ENCODE measurements at regions not wholly inside any gene's neighbourhood (a gene's known extent, or its start where the extent isn't known, plus 50 kb on each side); places are given as distances from the start of the nearest gene placed in this dataset.

- no peak for DNase-seq
Observed at GRCh38 chr6:19417713-19418112, 419.5 kb upstream of the ID4 start.

- no peak for DNase-seq
Observed at GRCh38 chr6:19424853-19425252, 412.3 kb upstream of the ID4 start.

- DNase-seq: no peak
Observed at GRCh38 chr6:19427548-19427947, 409.6 kb upstream of the ID4 start.

- peak; percentile 30 for DNase-seq
Observed at GRCh38 chr6:19432966-19433498, 404.1 kb upstream of the ID4 start.

- DNase-seq: no peak
Observed at GRCh38 chr6:19434065-19434464, 403.1 kb upstream of the ID4 start.

- no peak for DNase-seq
Observed at GRCh38 chr6:19435755-19436154, 401.4 kb upstream of the ID4 start.

GRCh38 chr6:19438566-19439353 lies 398.4 kb upstream of the ID4 start:
- DNase-seq: no peak

- DNase-seq: peak; percentile 34
Observed at GRCh38 chr6:19440531-19440930, 396.6 kb upstream of the ID4 start.

- DNase-seq: no peak
Observed at GRCh38 chr6:19443411-19443810, 393.8 kb upstream of the ID4 start.

- DNase-seq: no peak
Observed at GRCh38 chr6:19444041-19444440, 393.1 kb upstream of the ID4 start.

GRCh38 chr6:19444481-19444880 lies 392.7 kb upstream of the ID4 start:
- DNase-seq: no peak

- no peak for DNase-seq
Observed at GRCh38 chr6:19446570-19446969, 390.6 kb upstream of the ID4 start.

- DNase-seq: no peak
Observed at GRCh38 chr6:19450651-19451050, 386.5 kb upstream of the ID4 start.

- DNase-seq: no peak
Observed at GRCh38 chr6:19452495-19452894, 384.7 kb upstream of the ID4 start.

- DNase-seq: no peak
Observed at GRCh38 chr6:19454001-19454720, 383.0 kb upstream of the ID4 start.

GRCh38 chr6:19454721-19455392 lies 382.3 kb upstream of the ID4 start:
- no peak for DNase-seq

GRCh38 chr6:19463250-19463649 lies 373.9 kb upstream of the ID4 start:
- DNase-seq: no peak

GRCh38 chr6:19463925-19464324 lies 373.2 kb upstream of the ID4 start:
- no peak for DNase-seq

GRCh38 chr6:19465256-19465655 lies 371.9 kb upstream of the ID4 start:
- no peak for DNase-seq

GRCh38 chr6:19465760-19466159 lies 371.4 kb upstream of the ID4 start:
- DNase-seq: no peak

GRCh38 chr6:19470333-19470732 lies 366.8 kb upstream of the ID4 start:
- DNase-seq: no peak

GRCh38 chr6:19472153-19472552 lies 365.0 kb upstream of the ID4 start:
- no peak for DNase-seq

GRCh38 chr6:19472850-19473249 lies 364.3 kb upstream of the ID4 start:
- no peak for DNase-seq

- DNase-seq: no peak
Observed at GRCh38 chr6:19477563-19477962, 359.6 kb upstream of the ID4 start.

Measured in NCI-H1436 treated with DMSO at 0.1 percent for 48 hours (cell line).